Stimulated activated effector memory CD8-positive, alpha-beta T cell treated with anti-CD3 and anti-CD28 coated beads, Interleukin-12 subunit alpha, Interleukin-12 subunit beta, amount 100 ng/mL, for 72 hours (primary cell): ENCODE measurements at regions not wholly inside any gene's neighbourhood (a gene's known extent, or its start where the extent isn't known, plus 50 kb on each side); places are given as distances from the start of the nearest gene placed in this dataset.

Experiments used
- ATAC-seq: fragments of 150-1000 bp; cut with Tn5 transposase; 2 replicates; pipeline ENCODE4 v1.10.0; 2021
- DNase-seq, 2 donors: peaks; one replicate each; pipeline ENCODE4 v3.0.0; 2021 to 2022; ENCODE audit warnings: low spot score in 2 of 2
- H3K27ac Mint-ChIP-seq: one replicate; pipeline ENCODE4 v1.8.0; 2022; ENCODE audit warnings: mild to moderate bottlenecking, mixed read lengths
- H3K36me3 Mint-ChIP-seq: one replicate; pipeline ENCODE4 v1.8.0; 2022; ENCODE audit warnings: mild to moderate bottlenecking, mixed read lengths
- H3K4me1 Mint-ChIP-seq: one replicate; pipeline ENCODE4 v1.8.0; 2022; ENCODE audit warnings: mixed read lengths
- H3K4me3 Mint-ChIP-seq: one replicate; pipeline ENCODE4 v1.8.0; 2022; ENCODE audit warnings: mild to moderate bottlenecking, mixed read lengths
- H3K9me3 Mint-ChIP-seq: one replicate; pipeline ENCODE4 v1.8.0; 2022; ENCODE audit warnings: mixed read lengths

DNA sequence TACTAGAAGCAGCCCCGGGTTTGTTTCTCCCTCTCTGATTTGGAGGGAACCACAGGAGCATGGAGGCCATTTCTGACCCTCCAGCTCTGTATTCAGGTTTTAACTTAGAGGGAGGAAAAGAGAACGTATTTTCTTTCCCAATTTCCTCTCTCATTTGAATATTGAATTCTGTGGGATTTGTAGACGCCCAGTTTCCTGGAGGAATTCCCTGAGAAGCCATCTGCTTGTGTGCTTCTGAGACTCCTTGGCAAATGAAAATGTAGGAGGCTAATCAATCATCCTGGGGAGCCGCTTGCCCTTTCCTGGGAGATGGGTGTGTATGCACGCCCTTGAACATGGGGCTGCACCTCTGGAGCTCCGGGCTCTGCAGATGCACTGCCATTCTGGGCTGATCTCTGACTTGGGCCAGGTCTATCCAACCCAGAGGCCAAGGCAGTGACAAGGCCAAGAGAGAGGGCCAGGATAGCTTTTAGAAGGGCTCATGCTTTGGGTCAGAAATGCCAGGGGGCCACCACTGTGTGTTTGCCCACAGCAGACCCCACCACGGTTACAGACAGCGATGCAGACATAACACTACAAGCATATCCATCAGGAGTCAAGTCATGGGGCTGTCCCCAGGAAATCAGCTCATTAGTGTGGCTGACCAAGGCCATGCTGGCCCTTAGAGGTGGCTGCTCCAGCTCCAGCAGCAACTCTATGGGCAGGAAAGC, 174.5 kb downstream of the C5orf15 start:
- H3K9me3 Mint-ChIP-seq: no peaks in the 10 kb centered on the region
- ATAC-seq: no peak
- no peak overlapping the region for H3K4me3 Mint-ChIP-seq
- no peak for DNase-seq
- H3K36me3 Mint-ChIP-seq: no peaks in the 10 kb centered on the region
- H3K27ac Mint-ChIP-seq: no peak overlapping the region
- H3K4me1 Mint-ChIP-seq: no peaks in the 10 kb centered on the region

DNA sequence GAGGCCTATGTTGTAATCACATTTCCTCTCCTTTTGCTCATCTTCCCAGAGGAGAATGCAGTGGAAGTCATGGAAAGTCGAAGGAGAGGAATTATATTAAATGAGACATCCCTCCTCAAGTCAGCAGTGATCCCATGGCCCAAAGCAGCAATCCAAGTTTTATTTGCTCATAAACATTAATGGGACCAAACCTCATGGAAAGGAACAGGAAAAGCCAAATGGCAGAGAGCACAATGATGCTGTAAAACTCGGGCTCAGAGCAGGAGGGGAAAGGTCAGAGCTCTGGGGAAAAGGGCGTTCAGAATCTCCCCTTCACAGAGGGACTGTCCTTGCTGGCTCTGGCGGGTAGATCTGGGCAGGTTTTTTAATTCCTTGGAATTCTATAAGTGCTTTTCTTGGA, 175.8 kb downstream of the C5orf15 start:
- no peaks in the 10 kb centered on the region for H3K36me3 Mint-ChIP-seq
- DNase-seq (no peak), ATAC-seq (no peak)
- no peak overlapping the region for H3K4me3 Mint-ChIP-seq
- H3K27ac Mint-ChIP-seq: no peak overlapping the region
- H3K9me3 Mint-ChIP-seq: no peaks in the 10 kb centered on the region
- no peaks in the 10 kb centered on the region for H3K4me1 Mint-ChIP-seq

DNA sequence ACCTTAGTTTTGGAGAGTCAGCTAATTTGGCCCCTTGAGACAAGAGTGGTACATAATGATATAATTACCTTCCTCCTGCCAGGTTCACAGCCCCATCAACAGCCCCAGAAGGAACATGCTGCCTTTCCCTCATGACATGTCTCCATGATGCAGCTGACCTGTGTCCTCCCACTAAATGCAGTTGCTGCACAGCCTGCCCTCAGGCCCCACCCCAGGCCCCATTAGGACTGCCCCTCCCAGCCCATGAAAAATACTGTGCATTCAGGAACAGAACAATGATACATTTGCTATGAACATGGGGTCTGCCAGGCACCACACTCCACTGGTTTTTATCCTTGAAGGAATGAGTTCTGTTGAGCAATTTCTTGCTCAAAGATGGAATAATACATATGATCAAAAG, 176.4 kb downstream of the C5orf15 start:
- Mint-ChIP-seq H3K36me3 (no peaks in the 10 kb centered on the region), H3K27ac (no peak overlapping the region), H3K4me3 (no peak overlapping the region), H3K9me3 (no peaks in the 10 kb centered on the region), H3K4me1 (no peaks in the 10 kb centered on the region)
- ATAC-seq (no peak), DNase-seq (no peak)

DNA sequence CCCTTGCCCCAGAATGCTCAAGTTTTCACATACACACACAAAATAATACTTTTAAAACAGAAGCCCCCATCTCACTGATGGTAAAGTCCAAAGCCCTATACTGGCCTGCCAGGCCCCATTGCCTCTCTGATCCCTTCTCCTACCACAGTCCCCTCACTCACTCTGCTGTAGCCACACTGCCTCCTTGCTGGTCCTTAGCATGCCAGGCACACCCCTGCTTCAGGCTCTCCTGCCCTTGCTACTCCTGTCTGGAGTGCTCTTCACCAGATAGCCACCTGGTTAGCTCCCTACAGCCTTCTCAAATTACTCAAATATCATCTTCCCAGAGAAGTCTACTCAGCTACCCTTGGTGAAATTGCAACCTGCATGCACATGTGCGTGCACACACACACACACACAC, 177.5 kb downstream of the C5orf15 start:
- H3K9me3 Mint-ChIP-seq: no peaks in the 10 kb centered on the region
- no peaks in the 10 kb centered on the region for H3K36me3 Mint-ChIP-seq
- H3K4me1 Mint-ChIP-seq: no peaks in the 10 kb centered on the region
- no peak overlapping the region for H3K27ac Mint-ChIP-seq
- ATAC-seq (no peak), DNase-seq (no peak)
- no peak overlapping the region for H3K4me3 Mint-ChIP-seq

DNA sequence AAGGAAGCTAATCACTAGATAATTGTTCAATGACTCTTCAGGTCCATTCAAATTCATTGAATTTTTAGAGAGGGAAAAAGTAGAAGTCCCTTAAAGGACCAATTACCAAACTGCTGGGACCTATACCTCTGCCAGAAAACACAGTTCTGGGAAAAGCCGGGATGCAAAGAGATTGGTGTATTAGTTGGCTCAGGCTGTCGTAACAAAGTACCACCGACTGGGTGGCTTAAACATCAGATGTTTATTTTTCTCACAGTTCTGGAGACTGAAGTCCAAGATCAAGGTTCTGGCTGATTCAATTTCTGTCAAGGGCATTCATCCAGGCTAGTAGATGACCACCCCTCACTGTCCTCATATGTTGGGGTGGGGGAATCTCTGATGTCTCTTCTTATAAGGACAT, 177.1 kb upstream of the FSTL4 start:
- ATAC-seq (no peak), DNase-seq (no peak)
- peaks cover 3% of the 10 kb centered on the region for H3K9me3 Mint-ChIP-seq

DNA sequence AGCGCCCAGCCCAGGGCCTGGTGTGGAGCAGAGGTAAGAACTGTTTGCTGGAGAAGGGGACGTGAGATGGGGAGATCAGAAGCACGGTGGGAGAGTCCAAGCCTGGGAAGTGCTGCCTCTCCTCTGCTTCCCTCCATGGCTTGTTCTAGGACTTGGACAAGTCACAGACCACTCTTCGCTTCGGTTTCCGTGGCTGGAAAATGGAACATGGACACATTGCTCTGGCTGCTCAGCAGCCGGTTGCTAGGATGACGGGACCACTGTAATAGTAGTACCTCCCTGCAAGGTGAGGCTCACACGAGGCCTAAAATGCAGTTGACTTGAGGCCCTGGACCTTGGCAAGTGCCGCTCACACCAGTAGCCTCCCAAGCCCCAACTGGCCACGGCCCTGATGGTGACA, 175.8 kb upstream of the FSTL4 start:
- Mint-ChIP-seq H3K9me3 (peaks cover 3% of the 10 kb centered on the region), H3K4me1 (no peaks in the 10 kb centered on the region), H3K27ac (no peak overlapping the region), H3K36me3 (no peaks in the 10 kb centered on the region), H3K4me3 (no peak overlapping the region)
- DNase-seq (no peak), ATAC-seq (no peak)

More for the DNA sequence above, 177.1 kb upstream of the FSTL4 start:
- no peak overlapping the region for H3K4me3 Mint-ChIP-seq
- no peaks in the 10 kb centered on the region for H3K36me3 Mint-ChIP-seq
- H3K4me1 Mint-ChIP-seq: no peaks in the 10 kb centered on the region
- no peak overlapping the region for H3K27ac Mint-ChIP-seq

DNA sequence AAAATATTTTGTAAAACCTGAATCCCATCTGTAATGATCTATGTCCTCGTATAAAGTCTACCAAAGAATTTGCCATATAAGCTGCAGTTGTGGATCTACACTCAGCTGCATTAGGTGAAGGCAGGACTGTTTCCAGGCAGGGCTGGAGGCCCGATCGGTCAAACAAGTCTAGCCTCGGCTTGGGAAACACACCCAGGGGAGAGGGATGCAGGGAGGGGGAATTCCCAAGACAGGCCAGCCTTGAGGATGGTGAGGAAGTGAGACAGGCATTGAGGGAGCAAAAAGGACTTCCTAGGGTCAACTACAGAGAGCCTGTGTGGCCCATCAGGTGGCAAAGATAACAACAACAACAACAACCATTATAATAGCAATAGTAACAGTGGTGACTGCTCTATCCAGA, 174.1 kb upstream of the FSTL4 start:
- H3K9me3 Mint-ChIP-seq: peaks cover 3% of the 10 kb centered on the region
- no peaks in the 10 kb centered on the region for H3K36me3 Mint-ChIP-seq
- H3K4me3 Mint-ChIP-seq: no peak overlapping the region
- no peak for DNase-seq
- no peak for ATAC-seq
- no peak overlapping the region for H3K27ac Mint-ChIP-seq
- no peaks in the 10 kb centered on the region for H3K4me1 Mint-ChIP-seq

DNA sequence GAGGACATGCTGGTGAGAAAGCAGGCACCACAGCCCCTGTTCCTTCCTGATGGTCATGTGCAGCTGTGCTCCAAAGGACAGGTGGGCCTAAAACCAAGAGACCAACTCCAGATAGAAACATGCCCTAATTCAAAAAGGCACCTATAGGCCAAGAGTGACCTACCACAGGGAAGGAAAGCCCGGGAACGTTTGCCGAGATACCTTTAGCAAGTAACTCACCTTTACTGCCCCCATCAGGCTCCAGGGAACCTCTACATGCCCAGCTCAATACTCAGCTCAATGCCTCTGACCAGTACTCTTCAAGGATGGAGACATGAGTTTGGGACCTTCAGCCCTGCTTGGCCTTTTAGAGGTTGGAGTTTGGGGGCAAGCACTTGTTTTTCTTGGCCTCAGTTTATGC, 172.8 kb upstream of the FSTL4 start:
- Mint-ChIP-seq H3K9me3 (peaks cover 3% of the 10 kb centered on the region), H3K4me3 (no peak overlapping the region), H3K4me1 (no peaks in the 10 kb centered on the region), H3K36me3 (no peaks in the 10 kb centered on the region), H3K27ac (no peak overlapping the region)
- DNase-seq (no peak), ATAC-seq (no peak)

DNA sequence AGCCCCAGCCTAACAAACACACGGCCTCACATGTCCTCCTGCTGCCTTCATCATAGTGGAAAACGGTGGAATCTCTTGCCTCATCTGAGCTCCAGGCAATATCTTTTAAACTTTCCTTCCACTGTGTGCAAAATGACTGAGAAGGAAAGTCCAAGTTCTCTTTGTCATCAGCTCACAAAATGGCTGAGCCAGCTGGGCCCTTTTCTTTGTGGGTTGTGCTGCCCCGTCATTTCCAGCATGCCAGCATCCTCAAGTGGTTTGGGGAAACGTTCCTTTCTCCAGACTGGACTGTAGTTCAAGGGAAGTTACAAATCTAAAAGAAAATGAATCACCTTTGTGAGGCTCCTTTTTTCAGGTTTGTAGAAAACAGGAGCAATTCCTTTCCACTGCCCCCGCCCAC, 171.1 kb upstream of the FSTL4 start:
- no peaks in the 10 kb centered on the region for H3K4me1 Mint-ChIP-seq
- no peak for DNase-seq
- peaks cover 3% of the 10 kb centered on the region for H3K9me3 Mint-ChIP-seq
- no peak overlapping the region for H3K4me3 Mint-ChIP-seq
- no peak for ATAC-seq
- H3K36me3 Mint-ChIP-seq: no peaks in the 10 kb centered on the region
- no peak overlapping the region for H3K27ac Mint-ChIP-seq

DNA sequence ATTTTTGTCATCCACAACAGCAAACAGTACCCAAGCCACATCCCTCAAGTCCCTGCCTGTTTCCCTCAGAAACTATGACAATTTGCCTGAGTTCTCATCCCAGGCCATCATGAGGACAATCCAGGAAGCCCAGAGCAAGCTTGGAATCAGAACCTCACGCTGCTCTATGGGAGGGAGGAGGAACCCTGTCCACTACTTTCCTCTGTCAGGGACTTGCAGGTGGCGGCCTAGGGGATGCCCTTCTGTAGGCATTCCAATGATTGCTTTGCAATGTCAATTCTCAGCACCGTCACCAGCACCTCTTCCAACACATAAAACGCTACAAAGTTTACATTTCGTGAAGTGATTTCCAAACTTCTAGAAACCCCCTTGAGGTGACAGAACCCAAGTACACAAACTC, 170.4 kb upstream of the FSTL4 start:
- H3K27ac Mint-ChIP-seq: no peak overlapping the region
- peaks cover 3% of the 10 kb centered on the region for H3K9me3 Mint-ChIP-seq
- no peak overlapping the region for H3K4me3 Mint-ChIP-seq
- H3K36me3 Mint-ChIP-seq: no peaks in the 10 kb centered on the region
- H3K4me1 Mint-ChIP-seq: no peaks in the 10 kb centered on the region
- ATAC-seq (no peak), DNase-seq (no peak)

DNA sequence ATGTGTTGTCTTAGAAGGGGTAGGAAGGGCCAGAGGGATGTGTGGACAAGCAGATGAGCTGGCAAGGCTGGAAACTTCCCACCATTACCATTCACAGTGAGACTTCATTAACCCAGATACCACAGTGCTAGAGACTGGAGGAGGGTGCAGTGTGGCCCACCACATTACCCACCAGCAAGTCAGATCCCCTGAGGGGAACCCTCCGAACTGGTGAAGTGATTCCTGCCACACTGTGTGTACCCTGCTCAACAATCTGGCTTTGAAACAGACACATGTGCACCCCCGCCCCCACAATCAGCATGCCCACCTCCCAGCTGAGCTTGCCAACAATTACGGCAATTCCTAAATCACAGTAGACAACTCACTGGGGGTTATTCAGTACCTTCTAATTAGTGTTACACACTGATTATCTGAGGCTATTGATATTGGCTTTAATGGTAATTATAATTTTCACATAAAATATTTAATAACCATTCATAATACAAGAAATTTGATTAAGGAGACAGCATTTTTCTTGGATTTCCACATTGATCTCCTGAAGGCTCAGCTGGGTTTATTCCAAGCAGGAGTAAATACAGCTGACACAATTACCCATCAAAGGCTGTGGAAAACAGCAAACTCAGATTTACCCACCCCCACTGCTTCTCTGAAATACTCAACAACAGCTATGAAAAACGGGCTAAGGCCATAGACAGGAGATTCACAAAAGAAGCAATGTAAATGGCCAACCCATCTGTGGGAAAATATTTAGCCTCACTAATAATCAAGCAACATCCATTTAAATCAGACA, 169.3 kb upstream of the FSTL4 start:
- ATAC-seq: no peak
- Mint-ChIP-seq H3K9me3 (peaks cover 3% of the 10 kb centered on the region), H3K4me3 (no peak overlapping the region), H3K36me3 (no peaks in the 10 kb centered on the region), H3K27ac (no peak overlapping the region), H3K4me1 (no peaks in the 10 kb centered on the region)
- DNase-seq: no peak

DNA sequence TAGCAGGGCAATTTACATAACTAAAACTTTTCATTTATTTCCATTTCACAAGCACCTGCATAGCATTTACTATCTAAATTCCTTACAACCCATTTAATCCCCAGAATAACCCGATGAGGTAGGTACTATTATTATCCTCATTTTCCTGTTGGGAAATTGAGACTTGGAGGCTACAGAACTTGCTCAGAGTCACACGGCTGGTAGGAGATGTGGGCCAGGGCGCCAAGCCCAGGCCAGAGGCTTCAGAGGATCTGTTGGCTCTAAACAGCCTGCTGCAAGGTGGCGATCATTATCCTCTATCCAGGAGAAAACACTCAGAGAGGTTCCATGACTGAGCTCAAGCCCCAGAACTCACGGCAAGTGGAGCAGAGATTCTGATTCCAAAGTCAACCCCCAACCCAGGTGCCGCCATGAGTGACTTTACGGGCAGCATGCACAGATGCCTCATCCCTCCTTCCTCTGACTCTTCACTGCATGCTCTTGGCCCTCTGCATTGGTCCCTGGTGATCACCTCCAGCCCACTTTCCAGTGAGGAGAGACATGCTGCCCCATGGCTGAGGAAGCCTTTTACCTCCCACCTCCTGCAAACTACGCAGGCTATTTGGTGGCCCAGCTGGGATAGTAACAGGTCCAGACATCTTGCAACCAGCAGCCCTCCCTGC, 168.4 kb upstream of the FSTL4 start:
- H3K27ac Mint-ChIP-seq: peak overlapping the region; percentile 33
- no peaks in the 10 kb centered on the region for H3K36me3 Mint-ChIP-seq
- ATAC-seq (no peak), DNase-seq (no peak)
- no peaks in the 10 kb centered on the region for H3K4me1 Mint-ChIP-seq
- H3K4me3 Mint-ChIP-seq: no peak overlapping the region
- peaks cover 3% of the 10 kb centered on the region for H3K9me3 Mint-ChIP-seq

DNA sequence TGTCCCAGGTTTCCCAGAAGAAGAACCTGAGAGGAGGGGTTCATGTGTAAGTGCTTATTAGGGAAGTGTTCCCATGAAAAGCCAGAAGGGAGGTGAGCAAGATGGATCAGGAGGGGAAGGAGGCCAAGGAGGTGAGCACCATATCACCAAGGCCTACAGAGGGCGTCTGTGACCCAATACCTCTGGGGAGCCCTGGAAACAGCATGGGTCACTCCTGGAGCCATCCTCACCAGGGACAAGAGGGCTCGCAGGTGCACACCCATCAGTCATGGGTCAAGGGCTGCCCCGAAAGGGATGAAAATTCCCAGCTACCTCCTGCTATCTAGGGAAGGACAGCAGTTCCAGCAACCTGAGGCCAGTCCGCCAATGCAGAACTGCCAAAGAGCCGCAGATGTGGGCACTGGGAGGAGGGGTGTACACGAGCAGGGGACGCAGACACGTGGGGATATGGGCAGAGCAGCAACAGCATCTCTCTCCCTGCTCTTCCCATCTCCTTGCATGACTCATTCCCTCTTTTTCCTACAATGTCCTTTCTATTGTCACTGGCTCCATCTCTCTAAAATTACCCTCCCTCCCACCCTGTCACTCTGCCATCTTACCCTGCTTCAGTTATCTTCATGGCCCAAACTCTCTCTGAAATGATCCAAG, 167.6 kb upstream of the FSTL4 start:
- ATAC-seq (peak; percentile 34), DNase-seq (no peak)
- Mint-ChIP-seq H3K4me3 (no peak overlapping the region), H3K4me1 (no peaks in the 10 kb centered on the region), H3K36me3 (no peaks in the 10 kb centered on the region), H3K9me3 (peaks cover 1% of the 10 kb centered on the region), H3K27ac (peak overlapping the region; percentile 33)

DNA sequence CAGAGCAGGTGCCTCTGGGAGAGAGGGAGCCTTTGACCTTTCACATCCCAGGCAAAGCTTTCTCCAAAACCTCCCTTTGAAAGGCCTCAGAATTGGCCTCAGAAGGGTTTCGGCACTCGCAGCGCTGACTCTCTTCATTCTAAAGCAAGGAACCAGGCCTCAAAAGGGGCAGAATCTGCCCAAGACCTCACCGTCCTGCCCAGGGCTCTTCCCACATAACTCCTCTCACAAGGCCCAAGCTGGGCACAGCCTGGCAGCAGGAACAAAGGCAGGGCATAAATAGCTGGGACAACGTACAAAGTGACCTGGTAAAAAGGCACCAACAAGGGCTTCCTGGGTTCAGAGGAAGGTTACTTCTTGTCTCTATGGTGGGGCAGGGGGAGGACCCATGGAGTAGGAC, 166.3 kb upstream of the FSTL4 start:
- no peaks in the 10 kb centered on the region for H3K9me3 Mint-ChIP-seq
- H3K27ac Mint-ChIP-seq: no peak overlapping the region
- DNase-seq: no peak
- no peak overlapping the region for H3K4me3 Mint-ChIP-seq
- no peaks in the 10 kb centered on the region for H3K4me1 Mint-ChIP-seq
- no peaks in the 10 kb centered on the region for H3K36me3 Mint-ChIP-seq
- no peak for ATAC-seq

DNA sequence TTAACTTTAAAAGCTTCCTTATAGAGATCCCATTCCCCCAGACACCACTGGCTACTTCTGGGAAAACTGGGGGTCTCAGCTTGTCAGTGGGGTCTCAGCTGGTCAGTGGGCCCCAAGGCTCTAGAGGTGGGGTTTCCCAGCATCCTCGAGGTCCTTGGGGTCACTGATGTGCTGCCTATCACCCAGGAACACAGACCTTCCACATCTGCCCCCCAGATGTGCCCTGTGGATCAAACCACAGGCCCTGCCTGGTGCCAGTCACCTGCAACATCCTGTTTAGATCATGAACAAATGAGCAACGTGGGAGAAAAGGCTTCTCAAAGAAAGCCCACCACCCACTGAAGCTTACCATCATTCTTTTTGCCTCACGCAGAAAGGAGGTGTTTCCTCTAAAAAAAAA, 165.6 kb upstream of the FSTL4 start:
- H3K36me3 Mint-ChIP-seq: no peaks in the 10 kb centered on the region
- no peak overlapping the region for H3K4me3 Mint-ChIP-seq
- H3K27ac Mint-ChIP-seq: no peak overlapping the region
- H3K9me3 Mint-ChIP-seq: no peaks in the 10 kb centered on the region
- H3K4me1 Mint-ChIP-seq: no peaks in the 10 kb centered on the region
- DNase-seq (no peak), ATAC-seq (no peak)
